ENCODE measurements at regions not wholly inside any gene's neighbourhood (a gene's known extent, or its start where the extent isn't known, plus 50 kb on each side); places are given as distances from the start of the nearest gene placed in this dataset.
"Not testable (repeated sequence)": the region's sequence is repeated elsewhere in the genome, so short reads cannot be mapped to it uniquely, and the experiment has no call there.

DNA sequence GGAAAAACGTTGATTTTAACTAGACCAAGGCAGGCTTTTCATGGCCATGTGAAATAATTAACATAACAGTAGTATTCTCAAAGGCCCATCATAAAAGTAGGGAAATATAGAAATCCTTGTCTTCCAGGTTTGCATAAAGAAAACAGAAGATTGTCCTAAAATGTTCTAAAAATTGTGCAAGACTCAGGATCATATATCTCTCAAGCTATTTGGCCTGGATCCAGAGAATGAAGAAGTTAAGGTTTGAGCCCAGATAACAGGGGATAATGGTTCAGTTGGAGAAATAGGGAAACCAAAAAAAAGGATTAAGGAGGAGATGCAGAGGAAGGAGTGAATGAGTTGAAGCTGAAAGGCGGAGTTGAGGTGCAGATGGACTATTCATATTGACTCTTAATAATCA, 555.5 kb upstream of the NR5A2 start:
- DNase-seq: no peak

DNA sequence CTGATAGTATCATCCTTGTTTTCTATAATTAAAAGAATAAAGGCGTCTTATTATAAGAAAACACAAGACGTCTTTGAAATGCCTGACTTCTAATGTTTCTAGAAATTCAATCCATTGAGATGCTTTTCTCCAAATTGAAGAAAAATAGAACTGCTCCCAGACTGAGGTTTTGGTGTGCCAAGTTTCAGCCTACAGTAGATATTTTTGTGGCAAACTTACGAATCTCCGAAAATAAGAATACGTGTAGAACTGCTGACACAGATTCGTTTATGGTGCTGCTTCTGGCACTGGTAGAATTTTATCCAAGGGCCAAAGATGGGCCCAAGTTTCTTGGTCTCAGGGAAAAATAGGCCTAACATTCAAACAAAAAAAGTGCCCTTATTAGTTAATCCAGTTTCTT, 554.5 kb upstream of the NR5A2 start:
- no peak for DNase-seq

DNA sequence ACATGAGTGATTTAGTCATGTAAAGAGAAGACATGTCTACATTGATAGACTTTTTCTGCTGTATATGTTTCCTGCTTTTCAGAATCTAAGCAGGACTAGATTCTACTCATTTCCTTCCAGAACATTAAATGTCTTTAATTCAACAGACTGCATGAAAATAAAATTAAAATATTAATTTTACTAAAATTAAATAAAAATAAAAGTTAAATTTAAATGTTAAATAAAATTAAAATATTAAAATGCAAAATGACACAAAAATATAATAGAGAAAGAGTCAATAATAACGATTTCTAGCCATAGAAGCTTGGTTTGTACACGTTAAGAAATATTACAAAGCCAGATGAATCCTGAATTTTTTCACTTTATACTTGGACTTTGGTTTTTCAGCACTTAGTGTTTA, 552.8 kb upstream of the NR5A2 start:
- no peak for DNase-seq

DNA sequence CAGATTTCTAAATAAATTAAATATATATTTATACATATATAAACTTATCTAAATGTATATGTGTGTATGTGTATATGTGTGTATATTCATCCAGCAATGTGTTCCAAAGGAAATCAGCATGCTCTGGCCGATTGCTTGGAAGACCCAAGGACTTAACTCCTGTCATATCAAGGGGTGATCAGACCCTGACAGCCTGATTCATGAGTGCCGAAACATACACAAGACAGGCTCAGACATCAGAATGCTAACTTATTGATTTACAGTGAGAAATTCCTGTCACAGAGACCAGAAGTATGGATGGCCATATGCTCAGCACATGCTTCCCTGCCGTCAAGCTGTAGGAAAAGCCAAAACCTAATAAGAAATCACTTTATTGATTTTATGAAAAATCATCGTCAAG, 545.1 kb upstream of the NR5A2 start:
- no peak for DNase-seq

DNA sequence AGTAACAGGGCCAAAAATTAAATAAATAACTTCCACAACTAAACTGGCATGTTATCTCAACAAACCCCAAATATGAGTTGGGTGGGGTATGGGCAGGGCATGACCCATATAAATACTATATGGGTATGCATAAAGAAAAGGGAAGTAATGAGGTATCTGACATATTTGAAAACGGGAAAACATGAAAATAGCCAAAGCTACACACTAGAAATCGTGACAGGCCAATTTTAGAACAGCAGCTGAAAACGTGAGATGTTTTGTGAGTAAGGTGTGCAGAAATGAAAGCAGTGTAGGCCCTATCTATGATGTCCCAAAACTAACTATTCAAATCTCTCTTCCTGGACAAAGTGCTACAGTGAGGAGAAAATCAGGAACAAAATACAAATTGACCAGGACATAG, 537.9 kb upstream of the NR5A2 start:
- DNase-seq: no peak

DNA sequence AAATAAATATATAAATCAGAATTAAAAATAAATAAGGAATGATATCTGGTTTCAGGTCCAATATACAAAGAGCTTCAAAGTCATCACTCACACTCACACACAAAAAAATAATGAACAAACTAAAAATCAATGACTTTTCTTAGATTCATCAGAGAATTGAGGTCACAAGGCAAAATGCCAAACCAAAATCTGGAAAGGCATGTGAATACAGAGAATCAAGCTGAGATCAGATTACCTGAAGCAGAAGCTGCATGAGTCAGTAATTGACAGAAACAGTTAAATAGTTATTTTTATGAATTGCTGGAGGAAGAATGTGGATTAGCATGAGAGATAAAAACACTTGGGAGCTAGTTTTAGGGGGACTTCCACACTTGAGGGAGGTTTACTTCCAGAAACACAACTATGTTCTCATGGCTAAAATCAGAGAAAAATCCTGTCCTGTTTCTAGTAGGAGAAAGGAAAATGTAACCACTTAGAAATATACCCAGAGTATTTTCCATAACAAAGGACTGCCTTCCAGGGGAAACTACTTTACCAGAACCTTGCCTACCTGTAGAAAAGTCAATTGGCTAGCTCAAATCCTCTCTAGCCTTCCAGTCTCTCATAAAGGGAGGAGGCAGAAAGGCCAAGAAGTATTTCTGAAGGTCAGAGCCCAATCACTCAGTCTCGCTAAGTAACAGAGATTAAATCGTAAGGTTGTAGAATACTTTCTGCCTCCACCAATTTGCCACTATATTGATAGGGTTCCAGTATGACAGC, 536.6 kb upstream of the NR5A2 start:
- no peak for DNase-seq

DNA sequence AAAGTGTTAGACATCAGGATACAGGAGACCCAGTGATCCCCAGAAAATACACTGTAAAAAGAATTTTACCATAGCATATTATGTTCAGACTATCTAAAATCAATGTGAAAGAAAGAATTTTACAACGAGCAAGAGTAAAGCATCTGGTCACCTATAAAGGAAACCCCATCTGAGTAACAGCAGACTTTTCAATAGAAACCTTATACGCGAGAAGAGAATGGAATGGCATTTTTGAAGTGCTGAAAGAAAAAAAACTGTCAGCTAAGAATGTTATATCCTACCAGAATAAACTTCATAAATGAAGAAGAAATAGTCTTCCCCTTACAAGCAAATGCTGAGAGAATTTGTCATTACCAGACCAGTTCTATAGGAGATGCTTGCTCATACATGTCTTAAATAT, 532.1 kb upstream of the NR5A2 start:
- DNase-seq: no peak

DNA sequence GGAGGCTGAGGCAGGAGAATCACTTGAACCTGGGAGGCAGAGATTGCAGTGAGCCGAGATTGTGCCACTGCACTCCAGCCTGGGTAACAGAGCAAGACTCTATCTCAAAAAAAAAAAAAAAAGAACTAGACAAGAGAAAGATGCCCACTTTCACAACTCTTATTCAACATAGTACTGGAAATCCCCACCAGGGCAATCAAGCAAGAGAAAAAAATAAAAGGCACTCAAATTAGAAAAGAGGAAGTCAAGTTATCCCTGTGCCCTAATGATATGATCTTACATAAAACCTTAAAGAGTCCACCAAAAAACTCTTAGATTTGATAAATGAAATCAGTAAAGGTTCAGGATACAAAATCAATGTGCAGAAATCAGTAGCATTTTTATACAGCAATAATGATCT, 528.7 kb upstream of the NR5A2 start:
- not testable (repeated sequence) for DNase-seq

DNA sequence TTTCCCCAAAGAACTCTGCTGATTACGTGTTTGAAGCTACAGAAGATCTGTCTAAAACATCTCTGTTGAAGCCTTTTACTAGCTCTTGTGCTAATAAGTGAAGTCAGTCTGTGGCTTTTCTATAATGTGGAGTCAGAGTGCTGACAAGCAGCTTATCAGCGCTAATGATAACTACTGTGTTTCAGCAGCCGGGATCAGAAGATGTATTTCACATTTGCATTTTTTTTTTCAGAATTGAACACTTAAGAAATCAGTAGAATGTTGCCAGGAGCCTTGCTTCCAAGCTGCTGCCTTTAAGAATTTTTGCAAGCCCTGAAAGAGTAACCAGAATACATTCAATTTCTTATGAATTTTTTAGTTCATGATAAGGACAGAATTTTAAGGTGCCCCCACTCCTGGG, 519.4 kb upstream of the NR5A2 start:
- no peak for DNase-seq

DNA sequence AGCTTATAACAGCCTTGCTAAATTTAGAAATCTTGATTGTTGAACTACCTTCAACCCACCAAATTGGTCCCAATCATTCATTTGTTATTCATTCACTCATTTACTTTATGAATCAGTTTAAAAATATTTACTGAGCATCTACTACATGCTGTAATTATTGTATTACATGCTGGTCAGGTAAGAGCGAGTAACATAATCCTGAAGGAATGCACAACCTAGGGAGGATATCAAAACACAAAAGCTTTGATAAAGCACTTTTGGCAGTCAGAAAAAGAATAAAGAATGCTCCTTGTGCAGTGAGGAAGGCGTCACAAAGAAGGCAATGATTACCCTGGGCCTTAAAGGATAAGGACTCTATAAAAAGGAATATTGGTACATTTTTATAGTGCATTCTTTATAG, 518.9 kb upstream of the NR5A2 start:
- no peak for DNase-seq

DNA sequence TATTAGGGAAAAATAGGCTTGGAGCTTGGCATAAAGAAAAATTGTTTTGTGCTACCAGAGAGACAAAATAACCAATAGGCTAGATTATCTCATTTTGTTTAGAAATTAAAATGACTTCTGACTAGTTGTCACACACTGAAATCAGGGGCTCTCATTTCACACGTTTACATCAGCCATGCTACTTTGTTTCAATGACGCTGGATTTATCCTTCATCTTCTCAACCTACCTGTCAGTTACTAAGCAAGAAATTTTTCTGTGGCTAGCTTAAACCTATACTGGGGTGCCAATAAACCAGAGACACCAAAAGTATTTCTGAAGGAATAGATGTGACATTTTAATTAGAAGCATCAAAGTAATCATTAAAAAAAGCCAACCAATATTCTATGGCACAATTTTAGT, 518.1 kb upstream of the NR5A2 start:
- DNase-seq: no peak

DNA sequence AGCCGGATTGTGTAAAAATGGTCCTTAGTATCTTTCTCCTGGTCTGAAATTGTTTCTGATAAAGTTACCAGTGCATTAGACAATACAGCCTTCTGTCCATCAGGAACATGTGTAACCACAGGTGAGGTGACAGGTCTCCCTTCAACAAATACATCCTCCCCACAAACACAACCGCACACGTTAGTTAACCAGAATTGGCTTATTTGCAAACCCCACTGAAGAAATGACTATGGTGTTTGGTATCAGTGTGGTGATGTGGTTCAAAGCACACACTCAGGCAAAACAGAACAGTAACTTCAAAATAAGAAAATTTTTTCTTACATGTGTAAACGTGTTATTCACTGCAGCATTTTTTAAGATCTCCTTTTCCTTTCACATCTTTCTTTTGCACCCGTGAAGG, 517.2 kb upstream of the NR5A2 start:
- no peak for DNase-seq

DNA sequence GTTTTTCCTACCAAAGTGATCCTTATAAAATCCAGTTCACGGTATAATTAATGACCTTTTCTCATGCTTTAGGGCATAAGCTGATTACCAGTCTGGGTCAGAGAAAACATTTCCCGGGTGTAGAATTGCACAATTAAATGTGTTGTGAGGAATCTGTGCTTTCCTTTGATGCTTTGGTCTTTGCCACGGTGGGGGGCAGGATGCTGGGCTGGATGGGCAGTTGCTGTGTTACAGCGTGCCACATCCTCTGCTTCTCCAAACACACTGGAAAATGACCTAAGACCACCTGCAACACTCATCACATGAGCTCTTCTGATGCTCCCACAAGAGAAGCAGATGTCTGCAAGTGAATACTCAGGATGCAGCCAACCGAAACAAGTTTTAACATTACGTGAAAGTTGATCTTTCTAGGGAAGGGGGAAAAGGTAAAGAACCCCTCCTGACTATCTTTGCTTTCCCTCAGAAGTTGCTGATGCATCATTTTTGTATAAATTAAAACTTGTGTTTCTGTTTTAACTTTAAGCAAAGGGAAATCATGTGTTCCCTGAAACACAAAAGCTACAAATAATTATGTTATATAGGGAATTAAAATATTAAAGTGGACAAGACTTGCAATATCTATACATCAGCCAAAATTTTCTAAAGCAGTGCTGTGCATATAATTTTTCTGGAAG, 515.3 kb upstream of the NR5A2 start:
- no peak for DNase-seq

DNA sequence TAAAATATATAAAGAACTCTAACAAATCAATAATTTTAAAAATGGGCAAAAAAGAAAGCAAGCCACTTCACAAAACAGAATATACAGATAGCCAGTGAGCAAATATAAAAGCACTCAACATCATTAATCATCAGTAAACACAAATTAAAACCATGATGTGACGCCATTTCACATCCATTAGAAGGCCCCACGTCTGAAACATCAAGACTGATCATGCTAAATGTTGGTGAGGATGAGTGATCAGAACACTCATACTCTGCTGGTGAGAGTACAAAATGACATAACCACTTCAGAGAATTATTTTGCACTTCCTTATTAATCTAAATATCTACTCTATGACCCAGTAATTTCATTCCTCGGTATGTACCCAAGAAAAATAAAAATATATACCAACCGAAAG, 512.2 kb upstream of the NR5A2 start:
- no peak for DNase-seq

DNA sequence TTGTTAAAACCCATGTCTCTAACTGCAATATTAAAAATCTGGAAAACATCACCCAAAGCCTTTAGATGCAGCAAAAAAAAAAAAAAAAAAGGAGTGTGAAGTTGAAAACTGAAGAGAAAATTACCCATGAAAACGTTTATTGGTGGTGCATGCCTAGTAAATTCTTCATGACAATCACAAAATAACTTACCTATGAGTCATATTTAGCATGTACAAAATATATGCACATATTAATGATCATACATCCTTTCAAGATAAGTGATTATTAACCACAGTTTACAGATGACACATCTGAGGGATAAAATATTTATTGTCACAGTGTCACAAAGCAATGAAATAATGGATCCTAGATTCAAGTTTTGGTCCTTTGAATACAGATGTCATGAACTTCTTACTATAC, 505.2 kb upstream of the NR5A2 start:
- DNase-seq: no peak

DNA sequence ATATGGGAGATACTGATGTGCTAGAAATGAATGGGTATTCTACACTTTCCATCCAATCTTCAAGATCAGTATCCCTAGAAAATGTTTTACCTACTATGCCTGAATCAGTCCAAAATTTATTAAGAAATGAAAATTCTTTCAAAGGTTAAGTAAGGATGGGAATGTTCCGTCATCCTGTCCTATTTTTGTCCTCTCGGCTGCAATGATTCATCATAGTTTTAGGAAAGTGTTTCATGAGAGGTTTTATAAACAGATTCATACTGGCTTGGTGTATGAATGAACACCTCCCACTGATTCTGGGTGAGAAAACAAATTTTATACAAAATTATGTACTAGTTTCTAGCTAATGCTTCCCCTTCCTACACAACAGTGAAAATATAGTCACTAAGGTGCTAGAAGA, 504.6 kb upstream of the NR5A2 start:
- DNase-seq: no peak

DNA sequence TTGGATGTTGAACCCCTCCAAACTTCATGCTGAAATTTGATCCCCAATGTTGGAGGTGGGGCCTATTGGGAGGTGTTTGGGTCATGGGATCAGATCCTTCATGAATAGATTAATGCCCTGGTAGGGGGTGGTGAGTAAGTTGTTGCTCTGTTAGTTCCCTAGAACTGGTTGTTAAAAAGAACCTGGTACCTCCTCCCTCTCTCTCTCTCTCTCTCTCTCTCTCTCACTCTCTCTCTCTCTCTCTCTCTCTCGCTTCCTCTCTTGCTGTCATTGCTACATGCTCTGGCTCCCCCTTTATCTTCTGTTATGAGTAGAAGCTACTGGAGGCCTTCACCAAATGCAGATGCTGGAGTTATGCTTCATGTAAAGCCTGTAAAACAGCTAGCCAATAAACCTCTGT, 498.2 kb upstream of the NR5A2 start:
- DNase-seq: no peak

DNA sequence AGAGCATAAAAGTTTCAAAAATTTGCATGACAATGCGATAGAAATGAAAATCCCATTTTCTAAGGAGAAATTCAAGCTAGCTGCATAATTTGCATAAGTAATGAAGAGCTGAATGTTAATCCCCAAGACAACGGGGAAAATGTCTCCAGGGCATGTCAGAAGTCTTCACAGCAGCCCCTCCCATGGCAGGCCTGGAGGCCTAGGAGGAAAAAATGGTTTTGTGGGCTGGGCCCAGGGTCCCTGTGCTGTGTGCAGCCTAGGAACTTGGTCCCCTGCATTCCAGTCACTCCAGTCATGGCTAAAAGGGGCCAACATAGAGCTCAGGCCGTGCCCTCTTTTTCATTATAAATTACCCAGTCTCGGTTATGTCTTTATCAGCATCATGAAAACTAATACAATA, 494.1 kb upstream of the NR5A2 start:
- DNase-seq: not testable (repeated sequence)

DNA sequence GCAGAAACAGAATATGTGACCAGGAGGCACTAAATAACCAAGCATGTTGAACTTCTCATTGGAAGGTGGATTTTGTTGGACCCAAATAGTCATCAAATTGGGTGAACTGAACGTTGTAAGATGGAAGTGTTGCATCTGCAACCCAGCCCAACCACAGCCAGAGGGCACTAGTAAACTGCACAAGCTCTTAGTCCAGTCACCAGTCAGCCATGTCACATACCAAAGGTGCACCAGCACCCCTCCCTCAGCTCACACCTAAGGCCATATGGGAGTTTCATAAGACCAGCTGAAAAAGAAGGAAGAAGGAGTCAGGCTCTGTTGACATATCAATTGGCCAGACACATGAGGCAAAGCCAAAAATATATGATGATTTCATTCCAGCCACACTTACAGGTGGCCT, 481.7 kb upstream of the NR5A2 start:
- no peak for DNase-seq

DNA sequence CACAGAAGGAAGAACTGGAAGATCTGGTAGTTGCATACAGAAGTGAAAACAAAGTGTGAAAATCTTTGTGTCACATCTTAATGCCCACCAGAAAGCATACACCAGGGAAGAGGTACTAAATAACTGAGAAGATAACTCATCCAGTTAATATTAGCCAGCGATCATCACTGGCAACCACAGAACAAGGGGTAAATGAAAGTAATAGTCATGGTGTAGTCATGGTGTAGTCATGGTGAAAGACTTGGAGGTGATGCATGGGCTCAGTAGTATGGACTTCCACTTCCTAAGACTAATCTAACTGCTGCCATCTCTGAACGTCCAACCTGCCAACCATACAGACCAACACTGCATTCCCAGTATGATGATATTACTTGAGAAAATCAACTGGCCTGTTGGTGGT, 481.2 kb upstream of the NR5A2 start:
- DNase-seq: no peak

DNA sequence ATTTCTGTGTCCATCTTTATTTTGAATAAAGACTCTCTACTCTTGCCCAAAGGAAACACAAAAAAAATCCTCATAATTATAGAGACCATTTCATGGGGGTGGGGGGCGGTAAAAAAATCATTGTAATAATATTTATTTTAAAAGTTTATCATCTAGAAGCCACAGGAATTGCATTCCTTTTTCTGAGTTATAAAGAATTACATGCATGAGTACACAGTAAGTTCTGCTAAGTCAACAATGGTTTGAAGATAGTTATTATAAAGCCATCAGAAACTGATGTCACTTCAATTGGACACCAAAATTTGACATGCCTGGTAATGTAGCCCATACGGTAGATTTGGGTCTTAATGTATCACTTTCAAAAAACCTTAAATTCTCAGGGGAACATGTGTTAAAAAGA, 478.1 kb upstream of the NR5A2 start:
- DNase-seq: no peak

DNA sequence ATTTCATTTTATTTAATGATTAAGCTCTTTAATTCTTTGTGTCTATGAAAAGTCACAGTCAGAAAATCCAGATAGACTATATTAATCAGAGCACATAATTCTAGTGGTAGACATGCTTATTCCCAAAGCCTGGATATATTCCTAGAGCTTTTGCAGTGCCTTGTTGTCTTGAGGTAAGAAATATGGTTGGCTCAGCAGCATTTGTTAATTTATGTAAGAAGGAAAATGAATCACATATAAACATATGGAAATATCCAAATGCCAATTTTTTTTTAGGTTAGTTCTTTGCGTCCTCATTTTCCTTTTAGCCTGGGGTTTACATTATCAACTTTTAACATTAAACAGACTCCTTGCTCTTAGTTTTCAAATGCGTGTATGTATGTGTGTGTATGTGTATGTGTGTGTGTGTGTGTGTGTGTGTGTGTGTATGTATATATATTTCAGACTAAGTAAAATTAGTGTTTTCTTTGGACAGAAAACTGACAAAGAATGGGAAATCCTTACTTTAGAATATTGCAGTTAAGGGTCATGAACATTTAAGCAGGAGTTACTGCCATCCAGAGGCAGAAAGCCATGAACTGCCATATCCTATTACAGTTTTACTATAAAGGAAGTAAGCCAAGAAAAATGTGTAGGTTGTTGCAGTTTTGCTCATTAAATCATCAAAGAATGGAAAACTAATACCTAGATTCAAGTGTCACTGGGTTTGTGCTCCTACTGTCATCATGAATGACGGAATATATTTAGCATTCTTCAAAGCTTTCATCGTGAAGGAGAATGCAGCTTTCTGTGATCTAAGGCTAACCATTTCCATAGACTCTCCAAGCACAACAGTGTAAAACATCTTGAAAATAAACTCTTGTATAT, 477.1 kb upstream of the NR5A2 start:
- no peak for DNase-seq

DNA sequence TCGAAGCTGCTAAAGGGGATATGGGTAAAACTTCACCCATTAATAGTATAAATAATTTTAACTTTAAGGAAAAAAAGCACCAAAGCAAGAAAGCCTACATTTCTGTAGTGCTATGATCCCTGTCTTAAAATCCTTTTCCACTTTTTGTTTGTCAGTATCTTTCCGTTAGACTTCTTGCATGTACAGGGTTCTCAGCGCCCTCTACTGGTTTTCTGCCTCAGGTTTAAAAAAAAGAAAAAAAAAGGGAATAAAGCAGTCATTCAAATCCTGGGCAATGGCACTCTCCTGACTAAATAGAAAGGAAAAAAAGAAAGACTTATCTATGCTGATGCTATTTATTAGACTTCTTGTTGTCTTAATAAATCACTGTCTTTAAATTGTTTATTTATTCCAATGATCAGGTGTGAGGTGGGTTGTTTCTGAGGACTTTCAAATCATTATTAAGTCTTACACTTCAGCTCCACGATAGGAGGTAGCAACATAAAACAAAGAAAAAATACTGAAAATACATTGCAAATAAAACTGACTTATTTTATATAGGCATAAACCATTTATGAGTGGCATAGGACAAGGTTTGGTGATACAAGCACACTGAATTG, 475.4 kb upstream of the NR5A2 start:
- DNase-seq: no peak

DNA sequence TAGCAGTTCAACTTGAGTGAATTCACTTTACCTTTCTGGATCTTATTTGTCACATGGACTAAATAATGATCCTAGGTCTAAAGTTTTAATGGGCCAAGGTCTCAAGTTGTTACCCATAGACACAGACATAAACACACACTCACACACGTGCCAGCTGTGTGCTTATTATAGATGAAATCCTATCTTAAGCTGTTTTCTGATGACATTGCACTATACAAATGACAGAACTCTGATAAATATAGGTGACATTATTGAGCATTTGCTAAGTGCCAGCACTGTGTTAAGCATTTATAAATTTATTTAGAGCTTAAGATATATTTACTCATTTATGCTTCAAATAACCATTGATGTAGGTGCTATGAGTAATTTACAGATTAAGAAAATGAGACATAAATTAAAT, 474.4 kb upstream of the NR5A2 start:
- no peak for DNase-seq
